Neural cell (in vitro differentiated cells): ENCODE measurements at regions not wholly inside any gene's neighbourhood (a gene's known extent, or its start where the extent isn't known, plus 50 kb on each side); places are given as distances from the start of the nearest gene placed in this dataset.

Experiments used
- MXI1 ChIP-seq: fragments of 450-650 bp; conservative IDR thresholded peaks from 2 replicates; pipeline ENCODE4 v1.6.1; 2014; ENCODE audit warnings: antibody characterized with exemption, mild to moderate bottlenecking; ENCODE audit not compliant: poor library complexity, severe bottlenecking
- TAF1 ChIP-seq: IDR thresholded peaks from 2 replicates; pipeline ENCODE4 v1.6.1; 2012; ENCODE audit warnings: low read depth
- TF ChIP-seq, protein P1 (sequence below): fragments of 450-650 bp; IDR thresholded peaks from 2 replicates; pipeline ENCODE4 v1.5.1; 2014; ENCODE audit warnings: antibody characterized with exemption, mild to moderate bottlenecking, moderate library complexity; ENCODE audit not compliant: poor library complexity, severe bottlenecking

DNA sequence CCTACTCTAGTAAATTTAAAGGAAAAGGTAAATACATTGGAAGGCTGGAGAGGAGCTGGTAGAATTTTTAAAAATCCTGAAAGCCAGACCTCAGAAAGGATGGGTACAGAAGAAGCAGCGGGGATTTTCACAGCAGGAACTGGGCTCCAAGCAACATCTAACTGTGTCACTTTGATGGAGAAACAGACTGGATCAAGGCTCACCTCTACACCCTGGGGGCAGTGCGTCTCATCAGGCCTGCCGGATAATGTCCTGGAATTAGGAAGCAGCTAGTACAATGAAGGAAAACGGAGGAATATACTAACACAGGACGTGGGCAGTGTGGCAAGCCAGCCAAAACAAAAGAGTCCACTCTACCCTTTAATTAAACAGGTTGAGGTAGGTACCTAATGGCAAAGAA is 463.6 kb downstream of the TAF11L14 start:
- TF ChIP-seq TAF1 (no peak), MXI1 (no peak)
- TF ChIP-seq, protein P1, sequence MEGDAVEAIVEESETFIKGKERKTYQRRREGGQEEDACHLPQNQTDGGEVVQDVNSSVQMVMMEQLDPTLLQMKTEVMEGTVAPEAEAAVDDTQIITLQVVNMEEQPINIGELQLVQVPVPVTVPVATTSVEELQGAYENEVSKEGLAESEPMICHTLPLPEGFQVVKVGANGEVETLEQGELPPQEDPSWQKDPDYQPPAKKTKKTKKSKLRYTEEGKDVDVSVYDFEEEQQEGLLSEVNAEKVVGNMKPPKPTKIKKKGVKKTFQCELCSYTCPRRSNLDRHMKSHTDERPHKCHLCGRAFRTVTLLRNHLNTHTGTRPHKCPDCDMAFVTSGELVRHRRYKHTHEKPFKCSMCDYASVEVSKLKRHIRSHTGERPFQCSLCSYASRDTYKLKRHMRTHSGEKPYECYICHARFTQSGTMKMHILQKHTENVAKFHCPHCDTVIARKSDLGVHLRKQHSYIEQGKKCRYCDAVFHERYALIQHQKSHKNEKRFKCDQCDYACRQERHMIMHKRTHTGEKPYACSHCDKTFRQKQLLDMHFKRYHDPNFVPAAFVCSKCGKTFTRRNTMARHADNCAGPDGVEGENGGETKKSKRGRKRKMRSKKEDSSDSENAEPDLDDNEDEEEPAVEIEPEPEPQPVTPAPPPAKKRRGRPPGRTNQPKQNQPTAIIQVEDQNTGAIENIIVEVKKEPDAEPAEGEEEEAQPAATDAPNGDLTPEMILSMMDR, result no peak
